ENCODE measurements at regions not wholly inside any gene's neighbourhood (a gene's known extent, or its start where the extent isn't known, plus 50 kb on each side); places are given as distances from the start of the nearest gene placed in this dataset.
A peak's percentile ranks its signal among the peaks of the same experiment; 100 is the strongest.

- no peak for TF ChIP-seq CTCF (IDR thresholded peaks at IDR 0.05)
- Histone ChIP-seq H3K27ac (no peak overlapping the region), H3K27me3 (peaks cover 3% of the 10 kb centered on the region), H3K4me1 (replicated peaks in 1 of 2) (no peaks in the 10 kb centered on the region), H3K9me3 (replicated peaks in 1 of 3) (no peaks in the 10 kb centered on the region), H3K36me3 (replicated peaks in 1 of 2) (no peaks in the 10 kb centered on the region), H3K4me3 (no peak overlapping the region)
- 77 to 84% (median 83%) methylated on average over 5 of the region's 5 CpGs for WGBS, 4 donors
- intact Hi-C loops (cut with DNase I): no loop called here
- DNase-seq: peak in 1 of 7 donors; percentile 0
Measured at GRCh38 chr9:134560206-134560605, 81.4 kb upstream of the COL5A1 start.

GRCh38 chr9:134560654-134561053 is 80.9 kb upstream of the COL5A1 start:
- 66 to 79% (median 72%) methylated on average over 10 of the region's 10 CpGs for WGBS, 4 donors
- Histone ChIP-seq H3K4me3 (no peak overlapping the region), H3K4me1 (replicated peaks in 1 of 2) (no peaks in the 10 kb centered on the region), H3K36me3 (replicated peaks in 1 of 2) (no peaks in the 10 kb centered on the region), H3K27ac (no peak overlapping the region), H3K9me3 (replicated peaks in 1 of 3) (no peaks in the 10 kb centered on the region), H3K27me3 (peaks cover 3% of the 10 kb centered on the region)
- no peak for DNase-seq
- no peak for TF ChIP-seq CTCF (IDR thresholded peaks at IDR 0.05)
- intact Hi-C loops (cut with DNase I): no loop called here

GRCh38 chr9:134561427-134562145 is 80.0 kb upstream of the COL5A1 start:
- H3K9me3 ChIP-seq (replicated peaks in 1 of 3): no peaks in the 10 kb centered on the region
- intact Hi-C loops (cut with DNase I): no loop called here
- TF ChIP-seq CTCF (IDR thresholded peaks at IDR 0.05) (no peak), POLR2A (IDR thresholded peaks at IDR 0.05) (no peak)
- peaks cover 3% of the 10 kb centered on the region for H3K27me3 ChIP-seq
- DNase-seq: peak in 1 of 7 donors; percentile 5
- H3K4me3 ChIP-seq: no peak overlapping the region
- no peaks in the 10 kb centered on the region for H3K36me3 ChIP-seq (replicated peaks in 1 of 2)
- WGBS, 4 donors: 78 to 86% (median 84%) methylated on average over 12 of the region's 12 CpGs
- H3K27ac ChIP-seq: no peak overlapping the region
- no peaks in the 10 kb centered on the region for H3K4me1 ChIP-seq (replicated peaks in 1 of 2)

- Histone ChIP-seq H3K36me3 (replicated peaks in 1 of 2) (no peaks in the 10 kb centered on the region), H3K27ac (no peak overlapping the region), H3K4me3 (no peak overlapping the region), H3K4me1 (replicated peaks in 1 of 2) (no peaks in the 10 kb centered on the region), H3K27me3 (peaks cover 3% of the 10 kb centered on the region), H3K9me3 (replicated peaks in 1 of 3) (no peaks in the 10 kb centered on the region)
- peak in 1 of 7 donors; percentile 2 for DNase-seq
- 76 to 87% (median 81%) methylated on average over 5 of the region's 5 CpGs for WGBS, 4 donors
- TF ChIP-seq CTCF (IDR thresholded peaks at IDR 0.05) (no peak), POLR2A (IDR thresholded peaks at IDR 0.05) (no peak)
- intact Hi-C loops (cut with DNase I): no loop called here
Measured at GRCh38 chr9:134562146-134562849, 79.3 kb upstream of the COL5A1 start.
